Neural cell (in vitro differentiated cells): ENCODE measurements at regions not wholly inside any gene's neighbourhood (a gene's known extent, or its start where the extent isn't known, plus 50 kb on each side); places are given as distances from the start of the nearest gene placed in this dataset.

ENCODE experiments used
- H2AFZ ChIP-seq: fragments of 200-600, 300-800 bp; sonication (generic), shearing (Covaris generic); 2 replicates; pipeline ENCODE4 v1.6.0; 2014; ENCODE audit warnings: low read depth, mild to moderate bottlenecking, antibody characterized with exemption, low read length, moderate library complexity
- H3F3A ChIP-seq: fragments of 200-600 bp; shearing (Covaris generic); 2 replicates; pipeline ENCODE4 v1.6.1; 2016; ENCODE audit warnings: mild to moderate bottlenecking, moderate library complexity, mixed read lengths, antibody characterized with exemption, low read length; ENCODE audit not compliant: insufficient read depth, poor library complexity, severe bottlenecking
- H3K27ac ChIP-seq: fragments of 200-600, 300-800 bp; sonication (generic), shearing (Covaris generic); 2 replicates; pipeline ENCODE4 v1.5.1; 2014; ENCODE audit warnings: mild to moderate bottlenecking, low read length, moderate library complexity
- H3K27me3 ChIP-seq: fragments of 300-800, 200-600 bp; sonication (generic), shearing (Covaris generic); 2 replicates; pipeline ENCODE4 v1.6.0; 2014; ENCODE audit warnings: mild to moderate bottlenecking, low read depth, low read length, moderate library complexity; ENCODE audit not compliant: insufficient read depth
- H3K36me3 ChIP-seq: fragments of 300-800, 200-600 bp; sonication (generic), shearing (Covaris generic); 2 replicates; pipeline ENCODE4 v1.5.1; 2014; ENCODE audit warnings: mild to moderate bottlenecking, antibody characterized with exemption, low read length, moderate library complexity; ENCODE audit not compliant: insufficient read depth
- H3K4me2 ChIP-seq: fragments of 300-800, 200-600 bp; sonication (generic), shearing (Covaris generic); 2 replicates; pipeline ENCODE4 v1.6.0; 2014; ENCODE audit warnings: mild to moderate bottlenecking, low read length
- H3K4me3 ChIP-seq: fragments of 300-800, 200-600 bp; sonication (generic), shearing (Covaris generic); 2 replicates; pipeline ENCODE4 v1.5.1; 2014; ENCODE audit warnings: mild to moderate bottlenecking, low read length, moderate library complexity
- H3K79me2 ChIP-seq: fragments of 200-600 bp; shearing (Covaris generic); replicated peaks from 2 replicates; pipeline ENCODE4 v1.6.0; 2014; ENCODE audit warnings: mild to moderate bottlenecking, low read length, moderate library complexity; ENCODE audit not compliant: insufficient read depth
- H3K9ac ChIP-seq: fragments of 300-800, 200-600 bp; sonication (generic), shearing (Covaris generic); 2 replicates; pipeline ENCODE4 v1.6.1; 2016; ENCODE audit warnings: mild to moderate bottlenecking, low read length, mixed read lengths
- H3K9me2 ChIP-seq: fragments of 200-600 bp; shearing (Covaris generic); 2 replicates; pipeline ENCODE4 v1.6.1; 2016; ENCODE audit warnings: mild to moderate bottlenecking, low read length, mixed read lengths; ENCODE audit not compliant: insufficient read depth
- H3K9me3 ChIP-seq: fragments of 200-600, 300-800 bp; sonication (generic), shearing (Covaris generic); 2 replicates; pipeline ENCODE4 v1.6.1; 2016; ENCODE audit warnings: mild to moderate bottlenecking, mixed run types, low read length, moderate library complexity, mixed read lengths
- H4K20me1 ChIP-seq: fragments of 200-600 bp; shearing (Covaris generic); 2 replicates; pipeline ENCODE4 v1.6.1; 2016; ENCODE audit warnings: mild to moderate bottlenecking, mixed run types; ENCODE audit not compliant: insufficient read depth
- CTCF ChIP-seq: fragments of 450-650 bp; IDR thresholded peaks from 2 replicates; pipeline ENCODE4 v1.5.1; 2014; ENCODE audit warnings: antibody characterized with exemption, mild to moderate bottlenecking, moderate library complexity; ENCODE audit not compliant: poor library complexity, severe bottlenecking
- EP300 ChIP-seq: fragments of 450-650 bp; conservative IDR thresholded peaks from 2 replicates; pipeline ENCODE4 v1.6.1; 2014; ENCODE audit warnings: antibody characterized with exemption, mild to moderate bottlenecking, moderate library complexity; ENCODE audit not compliant: poor library complexity, severe bottlenecking
- EZH2 ChIP-seq: fragments of 200-600, 300-800 bp; shearing (Covaris generic), sonication (generic); IDR thresholded peaks from 2 replicates; pipeline ENCODE4 v1.6.1; 2014; ENCODE audit warnings: antibody characterized with exemption, low read length, borderline replicate concordance, mild to moderate bottlenecking; ENCODE audit not compliant: insufficient read depth, poor library complexity, severe bottlenecking
- MXI1 ChIP-seq: fragments of 450-650 bp; conservative IDR thresholded peaks from 2 replicates; pipeline ENCODE4 v1.6.1; 2014; ENCODE audit warnings: antibody characterized with exemption, mild to moderate bottlenecking; ENCODE audit not compliant: poor library complexity, severe bottlenecking
- POLR2AphosphoS5 ChIP-seq: IDR thresholded peaks from 2 replicates; pipeline ENCODE4 v1.6.1; 2012
- RAD21 ChIP-seq: fragments of 450-650 bp; conservative IDR thresholded peaks from 2 replicates; pipeline ENCODE4 v1.6.1; 2014; ENCODE audit warnings: antibody characterized with exemption, mild to moderate bottlenecking, moderate library complexity
- REST ChIP-seq: IDR thresholded peaks from 2 replicates; pipeline ENCODE4 v1.6.1; 2012; ENCODE audit warnings: borderline replicate concordance
- SMC3 ChIP-seq: fragments of 450-650 bp; conservative IDR thresholded peaks from 2 replicates; pipeline ENCODE4 v1.6.1; 2014; ENCODE audit warnings: antibody characterized with exemption, mild to moderate bottlenecking, moderate library complexity; ENCODE audit not compliant: poor library complexity
- TAF1 ChIP-seq: IDR thresholded peaks from 2 replicates; pipeline ENCODE4 v1.6.1; 2012; ENCODE audit warnings: low read depth

- no peaks in the 10 kb centered on the region for H3K9me2 ChIP-seq
- TF ChIP-seq EP300 (no peak), RAD21 (no peak), MXI1 (no peak), POLR2AphosphoS5 (no peak), EZH2 (no peak), TAF1 (no peak), SMC3 (no peak), REST (no peak), CTCF (no peak)
- no peaks in the 10 kb centered on the region for H3F3A ChIP-seq
- H3K27ac ChIP-seq = no peak overlapping the region
- H3K9ac ChIP-seq = no peak overlapping the region
- H2AFZ ChIP-seq = no peak overlapping the region
- no peak overlapping the region for H3K4me3 ChIP-seq
- H4K20me1 ChIP-seq = no peaks in the 10 kb centered on the region
- no peaks in the 10 kb centered on the region for H3K27me3 ChIP-seq
- H3K4me2 ChIP-seq = no peak overlapping the region
- no peaks in the 10 kb centered on the region for H3K9me3 ChIP-seq
- no peaks in the 10 kb centered on the region for H3K79me2 ChIP-seq
- H3K36me3 ChIP-seq = no peaks in the 10 kb centered on the region
Observed at GRCh38 chr4:14560577-14560976, 441.7 kb upstream of the CPEB2 start.

- H3K9me3 ChIP-seq = no peaks in the 10 kb centered on the region
- H3K27me3 ChIP-seq = no peaks in the 10 kb centered on the region
- H3F3A ChIP-seq = no peaks in the 10 kb centered on the region
- TF ChIP-seq EZH2 (no peak), SMC3 (no peak), RAD21 (no peak), POLR2AphosphoS5 (no peak), EP300 (no peak), CTCF (no peak), TAF1 (no peak), MXI1 (no peak), REST (no peak)
- no peak overlapping the region for H3K4me2 ChIP-seq
- no peaks in the 10 kb centered on the region for H4K20me1 ChIP-seq
- H3K9ac ChIP-seq = no peak overlapping the region
- no peak overlapping the region for H3K27ac ChIP-seq
- H3K36me3 ChIP-seq = no peaks in the 10 kb centered on the region
- H3K79me2 ChIP-seq = no peaks in the 10 kb centered on the region
- H2AFZ ChIP-seq = no peak overlapping the region
- no peaks in the 10 kb centered on the region for H3K9me2 ChIP-seq
- no peak overlapping the region for H3K4me3 ChIP-seq
Observed at GRCh38 chr4:14562901-14563300, 439.4 kb upstream of the CPEB2 start.
